ENCODE measurements at regions not wholly inside any gene's neighbourhood (a gene's known extent, or its start where the extent isn't known, plus 50 kb on each side); places are given as distances from the start of the nearest gene placed in this dataset.
A peak's percentile ranks its signal among the peaks of the same experiment; 100 is the strongest.

GRCh38 chr19:30162718-30163117 lies 209.5 kb upstream of the ZNF536 start (continued):
- TF ChIP-seq, protein P1, sequence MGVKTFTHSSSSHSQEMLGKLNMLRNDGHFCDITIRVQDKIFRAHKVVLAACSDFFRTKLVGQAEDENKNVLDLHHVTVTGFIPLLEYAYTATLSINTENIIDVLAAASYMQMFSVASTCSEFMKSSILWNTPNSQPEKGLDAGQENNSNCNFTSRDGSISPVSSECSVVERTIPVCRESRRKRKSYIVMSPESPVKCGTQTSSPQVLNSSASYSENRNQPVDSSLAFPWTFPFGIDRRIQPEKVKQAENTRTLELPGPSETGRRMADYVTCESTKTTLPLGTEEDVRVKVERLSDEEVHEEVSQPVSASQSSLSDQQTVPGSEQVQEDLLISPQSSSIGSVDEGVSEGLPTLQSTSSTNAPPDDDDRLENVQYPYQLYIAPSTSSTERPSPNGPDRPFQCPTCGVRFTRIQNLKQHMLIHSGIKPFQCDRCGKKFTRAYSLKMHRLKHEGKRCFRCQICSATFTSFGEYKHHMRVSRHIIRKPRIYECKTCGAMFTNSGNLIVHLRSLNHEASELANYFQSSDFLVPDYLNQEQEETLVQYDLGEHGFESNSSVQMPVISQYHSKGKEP (tag by site-specific recombination; IDR thresholded peaks at IDR 0.05), result no peak
- TF ChIP-seq SP3 (tag by site-specific recombination; IDR thresholded peaks at IDR 0.05), result no peak
- TF ChIP-seq ZNF488 (tag by site-specific recombination; IDR thresholded peaks at IDR 0.05), result no peak
- peak; percentile 89 for TF ChIP-seq ZNF473 (tag by site-specific recombination; IDR thresholded peaks at IDR 0.05)
- no peak for TF ChIP-seq ZNF654 (tag by site-specific recombination; IDR thresholded peaks at IDR 0.05; ENCODE audit: low read depth)
- 0 out of 2 replicates have a peak, but pooled peaks have one; percentile 42 for TF ChIP-seq SALL2 (tag by site-specific recombination; IDR thresholded peaks at IDR 0.05; ENCODE audit: borderline replicate concordance)
- TF ChIP-seq, protein P2, sequence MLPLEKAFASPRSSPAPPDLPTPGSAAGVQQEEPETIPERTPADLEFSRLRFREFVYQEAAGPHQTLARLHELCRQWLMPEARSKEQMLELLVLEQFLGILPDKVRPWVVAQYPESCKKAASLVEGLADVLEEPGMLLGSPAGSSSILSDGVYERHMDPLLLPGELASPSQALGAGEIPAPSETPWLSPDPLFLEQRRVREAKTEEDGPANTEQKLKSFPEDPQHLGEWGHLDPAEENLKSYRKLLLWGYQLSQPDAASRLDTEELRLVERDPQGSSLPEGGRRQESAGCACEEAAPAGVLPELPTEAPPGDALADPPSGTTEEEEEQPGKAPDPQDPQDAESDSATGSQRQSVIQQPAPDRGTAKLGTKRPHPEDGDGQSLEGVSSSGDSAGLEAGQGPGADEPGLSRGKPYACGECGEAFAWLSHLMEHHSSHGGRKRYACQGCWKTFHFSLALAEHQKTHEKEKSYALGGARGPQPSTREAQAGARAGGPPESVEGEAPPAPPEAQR (tag by site-specific recombination; IDR thresholded peaks at IDR 0.05), result 0 out of 2 replicates have a peak, but pooled peaks have one; percentile 35
- no peak for TF ChIP-seq GFI1B (tag by site-specific recombination; IDR thresholded peaks at IDR 0.05)
- TF ChIP-seq ZNF521 (tag by site-specific recombination; IDR thresholded peaks at IDR 0.05), result peak; percentile 92; the same call in 1 of the 2 replicates
- TF ChIP-seq GLI4 (tag by site-specific recombination; IDR thresholded peaks at IDR 0.05), result no peak
- no peak for TF ChIP-seq ZXDB (tag by site-specific recombination; IDR thresholded peaks at IDR 0.05)
- TF ChIP-seq ZNF837 (tag by site-specific recombination; IDR thresholded peaks at IDR 0.05), result no peak
- TF ChIP-seq ZNF114 (tag by site-specific recombination; IDR thresholded peaks at IDR 0.05), result peak; percentile 78
- no peak for TF ChIP-seq ZNF792 (tag by site-specific recombination; IDR thresholded peaks at IDR 0.05)
- TF ChIP-seq ZNF19 (tag by site-specific recombination; IDR thresholded peaks at IDR 0.05; ENCODE audit: low read depth), result no peak
- TF ChIP-seq, protein P3, sequence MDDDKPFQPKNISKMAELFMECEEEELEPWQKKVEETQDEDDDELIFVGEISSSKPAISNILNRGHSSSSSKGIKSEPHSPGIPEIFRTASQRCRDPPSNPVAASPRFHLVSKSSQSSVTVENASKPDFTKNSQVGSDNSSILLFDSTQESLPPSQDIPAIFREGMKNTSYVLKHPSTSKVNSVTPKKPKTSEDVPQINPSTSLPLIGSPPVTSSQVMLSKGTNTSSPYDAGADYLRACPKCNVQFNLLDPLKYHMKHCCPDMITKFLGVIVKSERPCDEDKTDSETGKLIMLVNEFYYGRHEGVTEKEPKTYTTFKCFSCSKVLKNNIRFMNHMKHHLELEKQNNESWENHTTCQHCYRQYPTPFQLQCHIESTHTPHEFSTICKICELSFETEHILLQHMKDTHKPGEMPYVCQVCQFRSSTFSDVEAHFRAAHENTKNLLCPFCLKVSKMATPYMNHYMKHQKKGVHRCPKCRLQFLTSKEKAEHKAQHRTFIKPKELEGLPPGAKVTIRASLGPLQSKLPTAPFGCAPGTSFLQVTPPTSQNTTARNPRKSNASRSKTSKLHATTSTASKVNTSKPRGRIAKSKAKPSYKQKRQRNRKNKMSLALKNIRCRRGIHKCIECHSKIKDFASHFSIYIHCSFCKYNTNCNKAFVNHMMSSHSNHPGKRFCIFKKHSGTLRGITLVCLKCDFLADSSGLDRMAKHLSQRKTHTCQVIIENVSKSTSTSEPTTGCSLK (tag by site-specific recombination; IDR thresholded peaks at IDR 0.05), result 0 out of 2 replicates have a peak, but pooled peaks have one; percentile 48
- no peak for TF ChIP-seq SETDB1 (IDR thresholded peaks at IDR 0.05; ENCODE audit: insufficient read length, low read length)
- peak; percentile 86 for TF ChIP-seq ZNF148 (tag by site-specific recombination; IDR thresholded peaks at IDR 0.05; ENCODE audit: borderline replicate concordance)
- no peak for TF ChIP-seq ZNF174 (tag by site-specific recombination; IDR thresholded peaks at IDR 0.05)
- TF ChIP-seq ZBTB7A (tag by site-specific recombination; IDR thresholded peaks at IDR 0.05; ENCODE audit: low read depth), result no peak
- no peak for TF ChIP-seq ZNF214 (tag by site-specific recombination; IDR thresholded peaks at IDR 0.05; ENCODE audit: borderline replicate concordance)
- TF ChIP-seq ZNF311 (tag by site-specific recombination; IDR thresholded peaks at IDR 0.05; ENCODE audit: borderline replicate concordance), result peak; percentile 79; the same call in 1 of the 2 replicates
- TF ChIP-seq GLIS1 (tag by site-specific recombination; IDR thresholded peaks at IDR 0.05), result no peak
